SU-DHL-6 (cell line): ENCODE measurements at regions not wholly inside any gene's neighbourhood (a gene's known extent, or its start where the extent isn't known, plus 50 kb on each side); places are given as distances from the start of the nearest gene placed in this dataset.
"Not testable (repeated sequence)": the region's sequence is repeated elsewhere in the genome, so short reads cannot be mapped to it uniquely, and the experiment has no call there.

Experiments used
- H2AFZ ChIP-seq: fragments of 200-600 bp; sonication (generic); 2 replicates; pipeline ENCODE4 v1.6.1; 2014; ENCODE audit warnings: low read depth, mild to moderate bottlenecking, moderate library complexity, mixed read lengths, antibody characterized with exemption, low read length; ENCODE audit not compliant: severe bottlenecking
- H3F3A ChIP-seq: fragments of 200-600 bp; shearing (Covaris generic); 2 replicates; pipeline ENCODE4 v1.6.0; 2016; ENCODE audit warnings: antibody characterized with exemption, mild to moderate bottlenecking; ENCODE audit not compliant: insufficient read depth
- H3K27ac ChIP-seq: fragments of 200-600 bp; sonication (generic); 2 replicates; pipeline ENCODE4 v1.5.1; 2016; ENCODE audit warnings: low read depth, mild to moderate bottlenecking, low read length, moderate library complexity, mixed read lengths
- H3K27me3 ChIP-seq: fragments of 200-600 bp; sonication (generic), shearing (Covaris generic); 2 replicates; pipeline ENCODE4 v1.6.0; 2014; ENCODE audit warnings: mild to moderate bottlenecking, low read length
- H3K36me3 ChIP-seq: fragments of 200-600 bp; sonication (generic); 2 replicates; pipeline ENCODE4 v1.6.1; 2014; ENCODE audit warnings: mild to moderate bottlenecking, low read length, mixed read lengths
- H3K4me2 ChIP-seq: fragments of 300-600, 200-600 bp; shearing (Covaris generic), sonication (generic); 2 replicates; pipeline ENCODE4 v1.6.0; 2014; ENCODE audit warnings: low read length, low read depth, mild to moderate bottlenecking; ENCODE audit not compliant: poor library complexity, severe bottlenecking
- H3K4me3 ChIP-seq: fragments of 200-600 bp; sonication (generic); 2 replicates; pipeline ENCODE4 v1.5.1; 2014; ENCODE audit warnings: antibody characterized with exemption, low read length, mild to moderate bottlenecking, mixed read lengths; ENCODE audit not compliant: insufficient read depth, poor library complexity, severe bottlenecking
- H3K79me2 ChIP-seq: fragments of 200-600 bp; sonication (generic); 2 replicates; pipeline ENCODE4 v1.6.1; 2014; ENCODE audit warnings: mild to moderate bottlenecking, low read length, moderate library complexity; ENCODE audit not compliant: insufficient read depth
- H3K9ac ChIP-seq: fragments of 200-600 bp; sonication (generic); 2 replicates; pipeline ENCODE4 v1.7.0; 2014; ENCODE audit warnings: mild to moderate bottlenecking, low read length
- H3K9me2 ChIP-seq: fragments of 200-600 bp; sonication (generic); replicated peaks from 2 replicates; pipeline ENCODE4 v1.6.1; 2014; ENCODE audit warnings: low read length; ENCODE audit not compliant: insufficient read depth
- H3K9me3 ChIP-seq: fragments of 200-600 bp; sonication (generic); 2 replicates; pipeline ENCODE4 v1.6.1; 2014; ENCODE audit warnings: low read length, mixed read lengths; ENCODE audit not compliant: insufficient read depth
- H4K20me1 ChIP-seq: fragments of 200-600 bp; sonication (generic); 2 replicates; pipeline ENCODE4 v1.6.1; 2014; ENCODE audit warnings: low read depth, mild to moderate bottlenecking, antibody characterized with exemption, low read length, moderate library complexity, mixed read lengths
- EZH2phosphoT487 ChIP-seq: fragments of 200-600 bp; sonication (generic), shearing (Covaris generic); conservative IDR thresholded peaks from 2 replicates; pipeline ENCODE4 v1.6.1; 2018; ENCODE audit warnings: mild to moderate bottlenecking, antibody characterized with exemption, low read length, moderate library complexity, mixed read lengths
- TF ChIP-seq, protein P1 (sequence below): fragments of 200-600 bp; sonication (generic); IDR thresholded peaks from one replicate; pipeline ENCODE4 v1.5.1; 2017; ENCODE audit warnings: antibody characterized with exemption, mild to moderate bottlenecking, low read length, moderate library complexity; ENCODE audit not compliant: insufficient read depth, poor library complexity, severe bottlenecking

DNA sequence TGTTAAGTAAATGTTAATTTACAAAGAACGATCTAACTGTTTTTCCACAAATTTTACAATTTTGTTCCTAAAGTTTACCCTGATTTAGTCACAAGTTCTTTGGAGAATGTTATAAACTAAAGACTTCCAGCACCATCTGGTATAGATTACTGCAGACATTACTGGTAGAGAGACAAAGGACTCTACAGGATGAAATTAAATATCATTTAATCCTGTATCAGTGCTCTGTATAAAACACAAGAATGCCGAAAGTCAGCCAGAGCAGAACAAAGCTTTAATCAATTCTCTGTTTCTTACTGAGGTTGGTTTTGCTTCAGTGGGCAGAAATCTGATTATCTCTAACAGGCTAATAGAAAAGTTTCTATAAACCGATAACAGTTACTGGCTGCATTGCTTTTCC lies 763.6 kb downstream of the TENT5A start:
- H3K27ac ChIP-seq = no peak overlapping the region
- TF ChIP-seq, protein P1, sequence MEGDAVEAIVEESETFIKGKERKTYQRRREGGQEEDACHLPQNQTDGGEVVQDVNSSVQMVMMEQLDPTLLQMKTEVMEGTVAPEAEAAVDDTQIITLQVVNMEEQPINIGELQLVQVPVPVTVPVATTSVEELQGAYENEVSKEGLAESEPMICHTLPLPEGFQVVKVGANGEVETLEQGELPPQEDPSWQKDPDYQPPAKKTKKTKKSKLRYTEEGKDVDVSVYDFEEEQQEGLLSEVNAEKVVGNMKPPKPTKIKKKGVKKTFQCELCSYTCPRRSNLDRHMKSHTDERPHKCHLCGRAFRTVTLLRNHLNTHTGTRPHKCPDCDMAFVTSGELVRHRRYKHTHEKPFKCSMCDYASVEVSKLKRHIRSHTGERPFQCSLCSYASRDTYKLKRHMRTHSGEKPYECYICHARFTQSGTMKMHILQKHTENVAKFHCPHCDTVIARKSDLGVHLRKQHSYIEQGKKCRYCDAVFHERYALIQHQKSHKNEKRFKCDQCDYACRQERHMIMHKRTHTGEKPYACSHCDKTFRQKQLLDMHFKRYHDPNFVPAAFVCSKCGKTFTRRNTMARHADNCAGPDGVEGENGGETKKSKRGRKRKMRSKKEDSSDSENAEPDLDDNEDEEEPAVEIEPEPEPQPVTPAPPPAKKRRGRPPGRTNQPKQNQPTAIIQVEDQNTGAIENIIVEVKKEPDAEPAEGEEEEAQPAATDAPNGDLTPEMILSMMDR = no peak
- no peak for TF ChIP-seq EZH2phosphoT487
- no peaks in the 10 kb centered on the region for H3K9me3 ChIP-seq
- no peak overlapping the region for H3K4me3 ChIP-seq
- H3K36me3 ChIP-seq = no peaks in the 10 kb centered on the region
- H3F3A ChIP-seq = no peaks in the 10 kb centered on the region
- H3K9ac ChIP-seq = no peak overlapping the region
- no peak overlapping the region for H2AFZ ChIP-seq
- no peaks in the 10 kb centered on the region for H3K9me2 ChIP-seq
- no peaks in the 10 kb centered on the region for H3K27me3 ChIP-seq
- no peaks in the 10 kb centered on the region for H4K20me1 ChIP-seq
- no peak overlapping the region for H3K4me2 ChIP-seq
- no peaks in the 10 kb centered on the region for H3K79me2 ChIP-seq

DNA sequence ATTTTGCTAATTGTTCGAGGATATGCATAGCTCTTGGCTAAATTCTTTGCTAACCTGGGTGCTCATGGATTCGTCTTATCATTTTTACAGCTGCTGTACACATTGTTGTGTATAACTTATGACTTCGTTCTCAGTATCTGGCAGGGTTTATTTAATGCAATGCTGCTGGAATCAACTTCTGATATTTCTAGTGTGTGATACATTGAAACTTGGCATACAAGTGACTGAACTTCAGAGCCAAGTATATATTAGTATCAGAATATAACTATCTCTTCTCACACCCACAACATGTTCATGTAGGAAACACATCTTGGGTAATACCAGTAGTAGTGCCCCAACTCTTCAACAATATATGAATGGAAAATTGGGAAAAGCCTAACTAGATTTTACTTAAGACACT lies 764.2 kb downstream of the TENT5A start:
- no peak overlapping the region for H3K4me3 ChIP-seq
- H3K27ac ChIP-seq = no peak overlapping the region
- no peaks in the 10 kb centered on the region for H3K27me3 ChIP-seq
- no peaks in the 10 kb centered on the region for H3F3A ChIP-seq
- H3K9ac ChIP-seq = no peak overlapping the region
- H3K79me2 ChIP-seq = no peaks in the 10 kb centered on the region
- H2AFZ ChIP-seq = no peak overlapping the region
- TF ChIP-seq, protein P1 = no peak
- TF ChIP-seq EZH2phosphoT487 = no peak
- no peaks in the 10 kb centered on the region for H3K36me3 ChIP-seq
- no peaks in the 10 kb centered on the region for H3K9me2 ChIP-seq
- H3K4me2 ChIP-seq = no peak overlapping the region
- no peaks in the 10 kb centered on the region for H3K9me3 ChIP-seq
- no peaks in the 10 kb centered on the region for H4K20me1 ChIP-seq

DNA sequence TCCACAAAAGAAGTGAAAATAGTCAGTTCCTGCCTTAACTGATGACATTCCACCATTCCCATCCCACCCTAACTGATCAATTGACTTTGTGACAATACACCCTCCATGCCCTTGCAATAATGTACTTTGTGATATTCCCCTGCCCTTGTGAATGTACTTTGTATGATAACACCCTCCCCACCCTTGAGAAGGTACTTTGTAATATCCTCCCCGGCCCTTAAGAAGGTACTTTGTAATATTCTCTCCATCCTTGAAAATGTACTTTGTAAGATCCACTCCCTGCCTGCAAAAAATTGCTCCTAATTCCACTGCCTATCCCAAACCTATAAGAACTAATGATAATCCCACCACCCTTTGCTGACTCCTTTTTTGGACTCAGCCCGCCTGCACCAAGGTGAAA lies 771.3 kb downstream of the TENT5A start:
- not testable (repeated sequence) for H4K20me1 ChIP-seq, H2AFZ ChIP-seq, H3K4me2 ChIP-seq, H3K27me3 ChIP-seq, H3K4me3 ChIP-seq, H3K79me2 ChIP-seq, H3F3A ChIP-seq, H3K9me2 ChIP-seq, H3K36me3 ChIP-seq, H3K9me3 ChIP-seq, H3K9ac ChIP-seq, H3K27ac ChIP-seq

DNA sequence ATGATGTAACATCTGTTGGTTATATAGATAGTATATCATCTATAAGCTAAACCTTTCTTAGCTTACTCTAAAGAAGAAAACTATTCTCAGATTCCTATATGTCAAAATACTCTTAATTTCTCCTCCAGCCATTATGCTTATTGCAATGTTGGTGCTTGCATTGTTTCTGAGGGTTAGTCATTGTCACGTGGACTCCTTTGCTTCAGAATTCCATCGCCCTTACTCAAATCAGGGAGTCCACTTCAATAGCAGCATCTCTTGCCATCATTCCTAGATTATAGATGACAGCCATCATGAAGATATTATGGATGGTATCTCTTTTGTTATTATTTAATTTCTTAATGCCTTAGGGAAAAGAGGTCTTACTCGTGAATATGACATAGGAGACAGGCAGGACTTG lies 776.1 kb downstream of the TENT5A start:
- Histone ChIP-seq H3K36me3 (no peaks in the 10 kb centered on the region), H3K27me3 (no peaks in the 10 kb centered on the region), H3K27ac (no peak overlapping the region), H2AFZ (no peak overlapping the region), H3F3A (no peaks in the 10 kb centered on the region), H3K4me3 (no peak overlapping the region), H3K9ac (no peak overlapping the region), H3K4me2 (no peak overlapping the region), H3K9me3 (no peaks in the 10 kb centered on the region), H4K20me1 (no peaks in the 10 kb centered on the region), H3K79me2 (no peaks in the 10 kb centered on the region), H3K9me2 (no peaks in the 10 kb centered on the region)
- TF ChIP-seq EZH2phosphoT487 = no peak
- TF ChIP-seq, protein P1 = no peak
